H1 (cell line): ENCODE measurements at regions not wholly inside any gene's neighbourhood (a gene's known extent, or its start where the extent isn't known, plus 50 kb on each side); places are given as distances from the start of the nearest gene placed in this dataset.

Experiments used
- CTCF ChIA-PET: fragments of 300-600 bp; sonication (Branson Sonifier 250); formaldehyde crosslinking; loops from one replicate; lab custom pipeline; 2021; ENCODE audit not compliant: partially characterized antibody; lab: Charles Lee
- POLR2A ChIA-PET: fragments of 300-600 bp; sonication (Branson Sonifier 250); formaldehyde crosslinking; loops from one replicate; lab custom pipeline; 2021; ENCODE audit warnings: inconsistent platforms; ENCODE audit not compliant: partially characterized antibody; lab: Charles Lee
- DNase-seq, 2 experiments: peaks; one replicate each; pipeline versions ENCODE4 v3.0.0 to v3.0.0-alpha.2; 2010 to 2022; ENCODE audit warnings: low spot score in 2 of 2, low read depth in 1 of 2, mixed read lengths in 1 of 2
- FAIRE-seq: peaks from 2 replicates; lab custom pipeline; 2011; peaks lifted over from hg19 to GRCh38; lab: Jason Lieb, UNC
- H2AFZ ChIP-seq: 2 replicates; pipeline ENCODE4 v1.8.1; 2012; ENCODE audit warnings: low read length, inconsistent platforms
- H2AK5ac ChIP-seq: 2 replicates; pipeline ENCODE4 v1.6.1; 2013; ENCODE audit warnings: low read depth, low read length
- H2BK120ac ChIP-seq: replicated peaks from 2 replicates; pipeline ENCODE3; 2013; ENCODE audit warnings: low read depth, low read length, inconsistent platforms
- H2BK12ac ChIP-seq: 2 replicates; pipeline ENCODE4 v1.6.1; 2013; ENCODE audit warnings: low read depth, low read length
- H2BK15ac ChIP-seq: 2 replicates; pipeline ENCODE4 v1.6.1; 2013; ENCODE audit warnings: low read length
- H2BK20ac ChIP-seq: 2 replicates; pipeline ENCODE4 v1.6.1; 2013; ENCODE audit warnings: low read length
- H2BK5ac ChIP-seq: 2 replicates; pipeline ENCODE4 v1.6.1; 2013; ENCODE audit warnings: low read depth, low read length
- H3K14ac ChIP-seq: 2 replicates; pipeline ENCODE4 v1.6.1; 2013; ENCODE audit warnings: inconsistent platforms; ENCODE audit not compliant: insufficient read length
- H3K18ac ChIP-seq: 2 replicates; pipeline ENCODE4 v1.6.1; 2013; ENCODE audit warnings: low read length; ENCODE audit errors: extremely low read depth
- H3K23ac ChIP-seq: 2 replicates; pipeline ENCODE4 v1.6.1; 2013; ENCODE audit warnings: inconsistent platforms; ENCODE audit not compliant: insufficient read length
- H3K23me2 ChIP-seq: 2 replicates; pipeline ENCODE4 v1.6.1; 2013; ENCODE audit warnings: low read depth, low read length
- H3K27ac ChIP-seq: 2 replicates; pipeline ENCODE4 v1.6.1; 2011; ENCODE audit warnings: low read depth, low read length, inconsistent platforms
- H3K27me3 ChIP-seq, 4 experiments: replicated peaks in 1 of 4; 1 replicate in 1 of 4; 2 replicates in 3 of 4; pipeline versions ENCODE4 v1.6.1 to v1.8.1; 2011 to 2013; ENCODE audit warnings: low read length in 3 of 4, mild to moderate bottlenecking in 3 of 4, inconsistent platforms in 2 of 4, mixed read lengths in 2 of 4, moderate library complexity in 1 of 4; ENCODE audit not compliant: control insufficient read depth in 3 of 4, insufficient read depth in 3 of 4; ENCODE audit errors: extremely low read depth in 1 of 4
- H3K36me3 ChIP-seq, 4 experiments: 2 replicates each; pipeline versions ENCODE4 v1.6.1 to v1.8.1; 2011 to 2013; ENCODE audit warnings: mild to moderate bottlenecking in 4 of 4, low read length in 3 of 4, moderate library complexity in 2 of 4, control low read depth in 1 of 4, inconsistent platforms in 1 of 4; ENCODE audit not compliant: insufficient read depth in 4 of 4, control insufficient read depth in 2 of 4
- H3K4ac ChIP-seq: replicated peaks from 2 replicates; pipeline ENCODE3; 2013; ENCODE audit warnings: low read length, low read depth, mixed read lengths, inconsistent platforms; ENCODE audit not compliant: insufficient read length
- H3K4me1 ChIP-seq, 4 experiments: replicated peaks in 1 of 4; 1 replicate in 1 of 4; 2 replicates in 3 of 4; pipeline versions ENCODE4 v1.6.1 to v1.8.1; 2011 to 2013; ENCODE audit warnings: low read length in 3 of 4, inconsistent platforms in 2 of 4, mixed read lengths in 1 of 4; ENCODE audit not compliant: insufficient read depth in 4 of 4, control insufficient read depth in 3 of 4
- H3K4me2 ChIP-seq, 2 experiments: 2 replicates each; pipeline versions ENCODE4 v1.6.1 to v1.8.1; 2011 to 2013; ENCODE audit warnings: low read depth in 2 of 2, low read length in 2 of 2, control low read depth in 1 of 2, inconsistent platforms in 1 of 2, mild to moderate bottlenecking in 1 of 2; ENCODE audit not compliant: insufficient read depth in 1 of 2
- H3K4me3 ChIP-seq, 4 experiments: fragments of 200-600, 300-600 bp in 1 of 4; sonication (generic), shearing (Covaris generic), sonication (Bioruptor Twin) in 1 of 4; 2 replicates each; pipeline versions ENCODE4 v1.5.1 to v1.8.1; 2011 to 2016; ENCODE audit warnings: low read length in 4 of 4, low read depth in 3 of 4, control low read depth in 2 of 4, inconsistent platforms in 2 of 4, mild to moderate bottlenecking in 2 of 4, mixed read lengths in 1 of 4, moderate library complexity in 1 of 4; ENCODE audit not compliant: insufficient read depth in 2 of 4; ENCODE audit errors: extremely low read depth in 1 of 4
- H3K56ac ChIP-seq: replicated peaks from 2 replicates; pipeline ENCODE3; 2013; ENCODE audit warnings: low read depth, mild to moderate bottlenecking, mixed read lengths, low read length, inconsistent platforms; ENCODE audit not compliant: insufficient read length
- H3K79me1 ChIP-seq: 2 replicates; pipeline ENCODE4 v1.6.1; 2013; ENCODE audit warnings: low read depth, low read length, control low read depth
- H3K79me2 ChIP-seq, 2 experiments: 2 replicates each; pipeline versions ENCODE4 v1.6.1 to v1.8.1; 2012 to 2013; ENCODE audit warnings: low read length in 2 of 2, mild to moderate bottlenecking in 2 of 2, inconsistent platforms in 1 of 2; ENCODE audit not compliant: insufficient read depth in 2 of 2, control insufficient read depth in 1 of 2
- H3K9ac ChIP-seq, 4 experiments: replicated peaks in 1 of 4; 1 replicate in 1 of 4; 2 replicates in 3 of 4; pipeline versions ENCODE4 v1.6.1 to v1.8.1; 2011 to 2013; ENCODE audit warnings: low read depth in 3 of 4, low read length in 3 of 4, control low read depth in 2 of 4, mild to moderate bottlenecking in 2 of 4, moderate library complexity in 2 of 4, inconsistent platforms in 1 of 4; ENCODE audit errors: extremely low read depth in 1 of 4
- H3K9me3 ChIP-seq, 2 experiments: 2 replicates each; pipeline versions ENCODE4 v1.6.1 to v1.8.1; 2012 to 2013; ENCODE audit warnings: mild to moderate bottlenecking in 2 of 2, moderate library complexity in 2 of 2, control low read depth in 1 of 2, inconsistent platforms in 1 of 2, low read depth in 1 of 2, low read length in 1 of 2, mixed read lengths in 1 of 2; ENCODE audit not compliant: insufficient read depth in 2 of 2
- H4K20me1 ChIP-seq, 2 experiments: replicated peaks in 1 of 2; 2 replicates each; pipeline versions ENCODE3 to v1.8.1; 2011 to 2013; ENCODE audit warnings: inconsistent platforms in 2 of 2, low read length in 2 of 2, mild to moderate bottlenecking in 1 of 2; ENCODE audit not compliant: insufficient read depth in 2 of 2, control insufficient read depth in 1 of 2
- H4K5ac ChIP-seq: 2 replicates; pipeline ENCODE4 v1.6.1; 2013; ENCODE audit warnings: low read length, low read depth, mixed read lengths, inconsistent platforms; ENCODE audit not compliant: insufficient read length
- H4K8ac ChIP-seq: 2 replicates; pipeline ENCODE4 v1.8.0; 2013; ENCODE audit warnings: mild to moderate bottlenecking, moderate library complexity, low read length, inconsistent platforms; ENCODE audit not compliant: insufficient read depth; ENCODE audit errors: extremely low read depth
- H4K91ac ChIP-seq: replicated peaks from 2 replicates; pipeline ENCODE3; 2013; ENCODE audit warnings: low read length, mixed read lengths, inconsistent platforms; ENCODE audit not compliant: insufficient read length
- CREB1 ChIP-seq: IDR thresholded peaks from 2 replicates; pipeline ENCODE4 v1.6.1; 2012; ENCODE audit warnings: inconsistent platforms
- CTCF ChIP-seq, 3 experiments: IDR thresholded peaks; 1 replicate in 2 of 3; 2 replicates in 1 of 3; pipeline versions ENCODE4 v1.5.1 to v1.6.1; 2011; ENCODE audit warnings: low read length in 3 of 3, mild to moderate bottlenecking in 3 of 3, inconsistent platforms in 2 of 3, low read depth in 1 of 3, moderate library complexity in 1 of 3; ENCODE audit not compliant: insufficient read depth in 1 of 3; ENCODE audit errors: control extremely low read depth in 1 of 3
- EP300 ChIP-seq, 2 experiments: IDR thresholded peaks; 1 replicate in 1 of 2; 2 replicates in 1 of 2; pipeline ENCODE4 v1.6.1; 2011 to 2012; ENCODE audit warnings: low read depth in 2 of 2, low read length in 2 of 2, mild to moderate bottlenecking in 2 of 2, borderline replicate concordance in 1 of 2, inconsistent platforms in 1 of 2, moderate library complexity in 1 of 2
- FOSL1 ChIP-seq: IDR thresholded peaks from 2 replicates; pipeline ENCODE4 v1.6.1; 2011; ENCODE audit warnings: mild to moderate bottlenecking, low read depth, low read length, moderate library complexity; ENCODE audit not compliant: insufficient read depth
- GABPA ChIP-seq: IDR thresholded peaks from 2 replicates; pipeline ENCODE4 v1.6.1; 2011; ENCODE audit warnings: mild to moderate bottlenecking, low read length, moderate library complexity, borderline replicate concordance; ENCODE audit not compliant: insufficient read depth
- KDM4A ChIP-seq: IDR thresholded peaks from one replicate; pipeline ENCODE4 v1.7.1; 2012; ENCODE audit warnings: low read depth, mild to moderate bottlenecking, moderate library complexity, low read length, inconsistent platforms; ENCODE audit not compliant: severe bottlenecking
- RXRA ChIP-seq: IDR thresholded peaks from 2 replicates; pipeline ENCODE4 v1.6.1; 2011; ENCODE audit warnings: low read depth, mild to moderate bottlenecking, low read length, moderate library complexity; ENCODE audit not compliant: insufficient read depth
- ZNF274 ChIP-seq: IDR thresholded peaks from 2 replicates; pipeline ENCODE4 v1.7.0; 2012; ENCODE audit warnings: low read length, borderline replicate concordance; ENCODE audit errors: extremely low read depth
- WGBS, 2 experiments: shearing (Covaris generic) in 1 of 2; methylation state at CpG; one replicate each; pipeline versions ENCODE4 v1.1.6 to v1.1.7; 2013 to 2015; ENCODE audit warnings: low lambda C conversion rate in 2 of 2, mixed read lengths in 2 of 2, inconsistent platforms in 1 of 2, low coverage in 1 of 2, missing lambda C conversion rate in 1 of 2; ENCODE audit not compliant: insufficient replicate concordance in 2 of 2, insufficient coverage in 1 of 2, insufficient read length in 1 of 2; ENCODE audit errors: extremely low coverage in 1 of 2, missing lambda C conversion rate in 1 of 2; 5-methylcytosine and 5-hydroxymethylcytosine counted together

- no peak for DNase-seq
- Histone ChIP-seq H3K9me3 (no peaks in the 10 kb centered on the region), H2BK12ac (no peak overlapping the region), H2BK120ac (no peak overlapping the region), H4K91ac (no peak overlapping the region), H3K36me3 (no peaks in the 10 kb centered on the region; a peak in 1 of 8 replicates), H3K14ac (no peak overlapping the region), H2AFZ (no peak overlapping the region), H3K27ac (no peak overlapping the region), H2BK15ac (no peak overlapping the region), H3K23ac (no peak overlapping the region), H2BK20ac (no peak overlapping the region), H3K9ac (no peak overlapping the region), H3K4me1 (no peaks in the 10 kb centered on the region; a peak in 1 of 7 replicates), H3K79me2 (no peaks in the 10 kb centered on the region), H3K27me3 (peaks cover 0 to 5% (median 0%) of the 10 kb centered on the region in 4 experiments; a peak in 2 of 7 replicates), H2AK5ac (no peak overlapping the region), H4K5ac (no peak overlapping the region), H3K4me2 (no peak overlapping the region), H4K8ac (0 out of 2 replicates have a peak overlapping the region, but pooled peaks have one; percentile 57), H3K4me3 (no peak overlapping the region), H3K56ac (no peak overlapping the region), H4K20me1 (no peaks in the 10 kb centered on the region), H3K79me1 (no peaks in the 10 kb centered on the region), H3K4ac (no peak overlapping the region), H3K18ac (no peak overlapping the region), H3K23me2 (no peaks in the 10 kb centered on the region), H2BK5ac (no peak overlapping the region)
- ChIA-PET POLR2A (interaction anchor here (1.8 kb wide), 1 partner anchor 38 kb away, joined by 6 read pairs; no protein-coding TSS in a partner anchor), CTCF (interaction anchor here (0.6 to 1.5 kb wide), 3 partner anchors 11 to 260 kb away, joined by 4 to 6 read pairs (median 5); no protein-coding TSS in a partner anchor)
- FAIRE-seq, result no peak
- 100% methylated on average over 4 of the region's 4 CpGs; no CpG with 5 or more reads in 1 of the 2 experiments for WGBS, 2 experiments
- TF ChIP-seq KDM4A (no peak), GABPA (no peak), EP300 (IDR thresholded peaks at IDR 0.05; ENCODE audit: borderline replicate concordance in 1 of 2, low read depth in 2 of 2, low read length in 2 of 2) (no peak), FOSL1 (no peak), ZNF274 (no peak), CREB1 (no peak), RXRA (no peak), CTCF (IDR thresholded peaks at IDR 0.05; ENCODE audit: control extremely low read depth in 1 of 3, insufficient read depth in 1 of 3, low read depth in 1 of 3, low read length in 3 of 3) (no peak)
Measured at GRCh38 chr7:24448038-24448437, 125.2 kb upstream of the PALS2 start.
